Esophagus muscularis mucosa (tissue), 4 donors: ENCODE measurements at regions not wholly inside any gene's neighbourhood (a gene's known extent, or its start where the extent isn't known, plus 50 kb on each side); places are given as distances from the start of the nearest gene placed in this dataset.

Experiments used
- DNase-seq: peaks from one replicate; pipeline ENCODE4 v3.0.0-alpha.2; 2017; ENCODE audit errors: extremely low spot score
- H3K27ac ChIP-seq, 4 donors: fragments of 200-600 bp; sonication (generic); replicated peaks in 1 of 4; 1 replicate in 3 of 4; 2 replicates in 1 of 4; pipeline ENCODE4 v1.5.1; 2016 to 2019; ENCODE audit warnings: mild to moderate bottlenecking in 1 of 4
- H3K27me3 ChIP-seq, 4 donors: fragments of 200-600 bp; sonication (generic); one replicate each; pipeline versions ENCODE4 v1.5.1 to v1.6.0; 2016 to 2019
- H3K36me3 ChIP-seq, 4 donors: fragments of 200-600 bp; sonication (generic); one replicate each; pipeline ENCODE4 v1.5.1; 2016 to 2019
- H3K4me1 ChIP-seq, 4 donors: fragments of 200-600 bp; sonication (generic); one replicate each; pipeline ENCODE4 v1.5.1; 2016 to 2019
- H3K4me3 ChIP-seq, 4 donors: fragments of 200-600 bp; sonication (generic); 1 replicate in 2 of 4; 2 replicates in 2 of 4; pipeline ENCODE4 v1.5.1; 2016 to 2019; ENCODE audit warnings: mild to moderate bottlenecking in 4 of 4, moderate library complexity in 1 of 4
- H3K9me3 ChIP-seq, 4 donors: fragments of 200-600 bp; sonication (generic); 1 replicate in 3 of 4; 2 replicates in 1 of 4; pipeline ENCODE4 v1.5.1; 2016 to 2019
- EP300 ChIP-seq: sonication (generic); formaldehyde crosslinking; IDR thresholded peaks from one replicate; pipeline ENCODE4 v1.6.1; 2017; ENCODE audit warnings: antibody characterized with exemption
- POLR2A ChIP-seq: fragments of 450-650 bp; IDR thresholded peaks from one replicate; pipeline ENCODE4 v1.6.1; 2017; ENCODE audit warnings: antibody characterized with exemption, moderate library complexity, mild to moderate bottlenecking, low read depth
- POLR2AphosphoS5 ChIP-seq, 2 donors: sonication (generic); formaldehyde crosslinking; IDR thresholded peaks; one replicate each; pipeline ENCODE4 v1.6.1; 2017; ENCODE audit warnings: antibody characterized with exemption in 2 of 2
- WGBS: methylation state at CpG from one replicate; pipeline ENCODE4 v1.1.5; 2018; 5-methylcytosine and 5-hydroxymethylcytosine counted together
- intact Hi-C: fragments of 100-400 bp; cut with DNase I; formaldehyde crosslinking; loops from one replicate; pipeline ENCODE4 v1.15.1; 2023
- TF ChIP-seq, protein P1 (sequence below), 3 experiments: fragments of 200-600 bp in 2 of 3; fragments of 450-650 bp in 1 of 3; sonication (generic) in 2 of 3; IDR thresholded peaks; one replicate each; pipeline ENCODE4 v1.5.1; 2017 to 2019; ENCODE audit warnings: antibody characterized with exemption in 3 of 3, mild to moderate bottlenecking in 2 of 3, moderate library complexity in 1 of 3

DNA sequence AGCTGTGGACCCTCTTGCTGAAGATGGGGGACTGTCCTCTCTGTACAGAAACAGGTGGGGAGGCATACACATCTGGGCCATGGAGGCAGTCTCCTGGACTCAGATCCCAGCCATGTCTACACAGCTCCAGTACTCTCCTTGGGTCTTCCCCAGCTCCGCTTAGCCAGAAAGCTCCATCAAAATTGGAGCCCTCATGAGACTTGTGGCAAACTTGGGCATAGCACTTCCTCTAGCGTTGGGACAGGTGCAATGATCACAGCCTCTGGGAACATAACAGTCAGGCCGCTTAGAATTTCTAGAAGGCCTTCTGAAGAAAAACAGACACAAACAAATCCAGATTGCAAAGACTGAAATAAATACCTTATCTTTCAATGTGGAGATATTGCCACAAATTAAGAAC lies 634.3 kb upstream of the GOLIM4 start:
- peaks cover 0 to 9% (median 3%) of the 10 kb centered on the region in 4 donors for H3K9me3 ChIP-seq
- no peaks in the 10 kb centered on the region for H3K36me3 ChIP-seq
- intact Hi-C loops, result no loop called here
- DNase-seq, result no peak
- 90% methylated on average over 3 of the region's 3 CpGs for WGBS
- H3K27ac ChIP-seq, result no peak overlapping the region
- TF ChIP-seq, protein P1, sequence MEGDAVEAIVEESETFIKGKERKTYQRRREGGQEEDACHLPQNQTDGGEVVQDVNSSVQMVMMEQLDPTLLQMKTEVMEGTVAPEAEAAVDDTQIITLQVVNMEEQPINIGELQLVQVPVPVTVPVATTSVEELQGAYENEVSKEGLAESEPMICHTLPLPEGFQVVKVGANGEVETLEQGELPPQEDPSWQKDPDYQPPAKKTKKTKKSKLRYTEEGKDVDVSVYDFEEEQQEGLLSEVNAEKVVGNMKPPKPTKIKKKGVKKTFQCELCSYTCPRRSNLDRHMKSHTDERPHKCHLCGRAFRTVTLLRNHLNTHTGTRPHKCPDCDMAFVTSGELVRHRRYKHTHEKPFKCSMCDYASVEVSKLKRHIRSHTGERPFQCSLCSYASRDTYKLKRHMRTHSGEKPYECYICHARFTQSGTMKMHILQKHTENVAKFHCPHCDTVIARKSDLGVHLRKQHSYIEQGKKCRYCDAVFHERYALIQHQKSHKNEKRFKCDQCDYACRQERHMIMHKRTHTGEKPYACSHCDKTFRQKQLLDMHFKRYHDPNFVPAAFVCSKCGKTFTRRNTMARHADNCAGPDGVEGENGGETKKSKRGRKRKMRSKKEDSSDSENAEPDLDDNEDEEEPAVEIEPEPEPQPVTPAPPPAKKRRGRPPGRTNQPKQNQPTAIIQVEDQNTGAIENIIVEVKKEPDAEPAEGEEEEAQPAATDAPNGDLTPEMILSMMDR (IDR thresholded peaks at IDR 0.05), result no peak
- no peak for TF ChIP-seq EP300
- TF ChIP-seq POLR2AphosphoS5 (IDR thresholded peaks at IDR 0.05), result no peak
- H3K4me3 ChIP-seq, result no peak overlapping the region
- no peaks in the 10 kb centered on the region for H3K27me3 ChIP-seq
- H3K4me1 ChIP-seq, result no peaks in the 10 kb centered on the region

DNA sequence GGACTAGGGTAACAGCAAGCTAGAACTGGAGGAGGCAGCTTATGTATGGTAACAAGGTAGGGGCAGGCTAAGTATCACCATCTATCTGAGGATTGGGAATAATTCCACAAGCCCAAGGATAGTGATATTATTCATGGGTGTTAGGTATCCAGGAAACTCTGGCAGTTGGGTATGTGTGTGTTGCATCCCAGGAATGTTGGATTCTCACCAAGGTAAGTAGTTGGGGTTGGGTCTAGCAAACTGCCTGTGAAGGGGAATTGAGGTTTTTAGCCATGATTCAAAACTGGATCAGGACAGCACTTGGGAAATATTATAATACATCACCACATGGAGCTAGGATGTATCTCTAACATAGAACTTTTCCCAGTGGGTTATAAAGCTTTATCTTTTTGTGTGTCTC lies 626.4 kb upstream of the GOLIM4 start:
- no peaks in the 10 kb centered on the region for H3K27me3 ChIP-seq
- no peak for TF ChIP-seq EP300
- no peak for TF ChIP-seq POLR2A
- no peak for TF ChIP-seq POLR2AphosphoS5 (IDR thresholded peaks at IDR 0.05)
- TF ChIP-seq, protein P1 (IDR thresholded peaks at IDR 0.05), result no peak
- no peaks in the 10 kb centered on the region for H3K9me3 ChIP-seq
- intact Hi-C loops, result no loop called here
- H3K36me3 ChIP-seq, result no peaks in the 10 kb centered on the region
- DNase-seq, result no peak
- H3K27ac ChIP-seq, result no peak overlapping the region
- H3K4me1 ChIP-seq, result no peaks in the 10 kb centered on the region
- H3K4me3 ChIP-seq, result no peak overlapping the region

DNA sequence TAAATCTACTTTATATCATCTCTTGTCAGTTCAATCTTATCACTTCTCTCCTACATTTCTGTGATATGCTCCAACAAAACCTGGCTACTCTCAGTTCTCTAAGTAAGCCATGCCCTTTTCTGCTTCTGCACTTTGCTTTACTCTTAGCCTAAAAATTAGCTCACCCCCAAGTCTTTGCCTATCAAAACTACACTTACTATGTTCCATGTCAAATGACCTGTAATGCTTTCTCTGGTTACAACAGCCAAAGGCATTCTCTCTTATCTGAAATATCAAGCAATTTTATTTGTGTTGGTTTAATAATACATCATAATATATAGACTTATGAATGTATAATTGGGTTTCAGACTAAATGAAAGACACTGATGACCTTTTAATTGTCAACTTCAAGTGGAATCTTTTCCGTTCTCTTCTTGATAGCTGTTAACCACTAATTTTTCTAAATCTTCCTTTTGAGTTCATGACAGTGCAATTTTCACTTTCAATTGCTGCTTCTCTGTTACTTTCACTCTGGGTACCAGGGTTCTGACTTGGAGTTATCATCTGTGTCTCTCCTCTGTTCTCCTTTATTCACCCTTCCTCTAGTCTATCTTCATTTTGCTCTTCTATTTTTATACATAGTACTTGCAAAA lies 619.0 kb upstream of the GOLIM4 start:
- no peaks in the 10 kb centered on the region for H3K9me3 ChIP-seq
- intact Hi-C loops, result no loop called here
- TF ChIP-seq POLR2AphosphoS5 (IDR thresholded peaks at IDR 0.05) (no peak), EP300 (no peak), POLR2A (no peak)
- TF ChIP-seq, protein P1 (IDR thresholded peaks at IDR 0.05), result no peak
- DNase-seq, result no peak
- H3K27me3 ChIP-seq, result no peaks in the 10 kb centered on the region
- H3K4me3 ChIP-seq, result no peak overlapping the region
- 71% methylated on average over 1 of the region's 1 CpG for WGBS
- no peaks in the 10 kb centered on the region for H3K36me3 ChIP-seq
- H3K4me1 ChIP-seq, result no peaks in the 10 kb centered on the region
- no peak overlapping the region for H3K27ac ChIP-seq

DNA sequence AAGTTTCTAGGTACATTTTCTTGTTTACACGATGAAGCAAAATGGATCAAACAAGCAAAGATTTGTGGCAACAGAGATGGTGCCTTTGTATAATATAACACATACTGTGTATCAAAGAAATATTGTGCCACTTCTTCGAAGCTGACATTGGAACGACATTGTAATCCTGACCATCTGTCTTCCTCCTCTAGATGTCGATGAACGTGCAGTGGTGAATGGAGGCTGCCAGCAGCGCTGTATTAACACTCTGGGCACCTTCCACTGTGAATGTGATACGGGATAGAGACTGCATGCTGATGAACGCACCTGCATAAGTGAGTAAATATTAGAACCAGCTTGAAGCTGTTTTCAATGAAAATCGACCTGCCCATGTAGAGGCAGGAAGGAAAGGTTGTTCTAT lies 613.3 kb upstream of the GOLIM4 start:
- Histone ChIP-seq H3K27ac (no peak overlapping the region), H3K36me3 (no peaks in the 10 kb centered on the region), H3K9me3 (no peaks in the 10 kb centered on the region), H3K4me1 (no peaks in the 10 kb centered on the region), H3K4me3 (no peak overlapping the region), H3K27me3 (no peaks in the 10 kb centered on the region)
- intact Hi-C loops, result no loop called here
- DNase-seq, result no peak
- no peak for TF ChIP-seq POLR2A
- no peak for TF ChIP-seq POLR2AphosphoS5 (IDR thresholded peaks at IDR 0.05)
- TF ChIP-seq EP300, result no peak
- TF ChIP-seq, protein P1 (IDR thresholded peaks at IDR 0.05), result no peak
- 82% methylated on average over 9 of the region's 9 CpGs for WGBS

DNA sequence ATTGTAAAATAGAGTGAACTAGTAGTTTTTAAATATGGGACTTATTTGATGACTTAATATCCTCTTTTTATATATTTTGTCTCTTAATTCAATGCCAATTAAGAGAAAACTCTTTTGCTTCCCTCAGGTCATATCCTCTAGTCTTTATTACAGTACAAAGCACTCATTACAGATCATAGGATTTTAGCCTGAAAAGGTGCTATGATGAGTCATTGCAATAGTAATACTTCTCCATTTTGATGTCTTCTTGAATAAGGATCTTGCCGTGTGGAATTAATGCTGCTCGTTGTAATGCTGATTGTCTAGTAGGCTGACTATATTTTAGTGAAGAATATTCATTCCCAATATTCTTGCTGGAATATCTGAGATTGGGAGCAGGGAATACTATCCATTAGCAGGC lies 612.2 kb upstream of the GOLIM4 start:
- TF ChIP-seq, protein P1 (IDR thresholded peaks at IDR 0.05), result no peak
- TF ChIP-seq POLR2AphosphoS5 (IDR thresholded peaks at IDR 0.05) (no peak), POLR2A (no peak), EP300 (no peak)
- intact Hi-C loops, result no loop called here
- no peaks in the 10 kb centered on the region for H3K27me3 ChIP-seq
- H3K9me3 ChIP-seq, result no peaks in the 10 kb centered on the region
- H3K27ac ChIP-seq, result no peak overlapping the region
- 96% methylated on average over 2 of the region's 2 CpGs for WGBS
- no peaks in the 10 kb centered on the region for H3K4me1 ChIP-seq
- no peak for DNase-seq
- H3K36me3 ChIP-seq, result no peaks in the 10 kb centered on the region
- no peak overlapping the region for H3K4me3 ChIP-seq
